Neural cell (in vitro differentiated cells): ENCODE measurements at regions not wholly inside any gene's neighbourhood (a gene's known extent, or its start where the extent isn't known, plus 50 kb on each side); places are given as distances from the start of the nearest gene placed in this dataset.

ENCODE experiments used
- H2AFZ ChIP-seq: fragments of 200-600, 300-800 bp; sonication (generic), shearing (Covaris generic); 2 replicates; pipeline ENCODE4 v1.6.0; 2014; ENCODE audit warnings: low read depth, mild to moderate bottlenecking, antibody characterized with exemption, low read length, moderate library complexity
- H3F3A ChIP-seq: fragments of 200-600 bp; shearing (Covaris generic); 2 replicates; pipeline ENCODE4 v1.6.1; 2016; ENCODE audit warnings: mild to moderate bottlenecking, moderate library complexity, mixed read lengths, antibody characterized with exemption, low read length; ENCODE audit not compliant: insufficient read depth, poor library complexity, severe bottlenecking
- H3K27ac ChIP-seq: fragments of 200-600, 300-800 bp; sonication (generic), shearing (Covaris generic); 2 replicates; pipeline ENCODE4 v1.5.1; 2014; ENCODE audit warnings: mild to moderate bottlenecking, low read length, moderate library complexity
- H3K27me3 ChIP-seq: fragments of 300-800, 200-600 bp; sonication (generic), shearing (Covaris generic); 2 replicates; pipeline ENCODE4 v1.6.0; 2014; ENCODE audit warnings: mild to moderate bottlenecking, low read depth, low read length, moderate library complexity; ENCODE audit not compliant: insufficient read depth
- H3K36me3 ChIP-seq: fragments of 300-800, 200-600 bp; sonication (generic), shearing (Covaris generic); 2 replicates; pipeline ENCODE4 v1.5.1; 2014; ENCODE audit warnings: mild to moderate bottlenecking, antibody characterized with exemption, low read length, moderate library complexity; ENCODE audit not compliant: insufficient read depth
- H3K4me2 ChIP-seq: fragments of 300-800, 200-600 bp; sonication (generic), shearing (Covaris generic); 2 replicates; pipeline ENCODE4 v1.6.0; 2014; ENCODE audit warnings: mild to moderate bottlenecking, low read length
- H3K4me3 ChIP-seq: fragments of 300-800, 200-600 bp; sonication (generic), shearing (Covaris generic); 2 replicates; pipeline ENCODE4 v1.5.1; 2014; ENCODE audit warnings: mild to moderate bottlenecking, low read length, moderate library complexity
- H3K79me2 ChIP-seq: fragments of 200-600 bp; shearing (Covaris generic); replicated peaks from 2 replicates; pipeline ENCODE4 v1.6.0; 2014; ENCODE audit warnings: mild to moderate bottlenecking, low read length, moderate library complexity; ENCODE audit not compliant: insufficient read depth
- H3K9ac ChIP-seq: fragments of 300-800, 200-600 bp; sonication (generic), shearing (Covaris generic); 2 replicates; pipeline ENCODE4 v1.6.1; 2016; ENCODE audit warnings: mild to moderate bottlenecking, low read length, mixed read lengths
- H3K9me2 ChIP-seq: fragments of 200-600 bp; shearing (Covaris generic); 2 replicates; pipeline ENCODE4 v1.6.1; 2016; ENCODE audit warnings: mild to moderate bottlenecking, low read length, mixed read lengths; ENCODE audit not compliant: insufficient read depth
- H3K9me3 ChIP-seq: fragments of 200-600, 300-800 bp; sonication (generic), shearing (Covaris generic); 2 replicates; pipeline ENCODE4 v1.6.1; 2016; ENCODE audit warnings: mild to moderate bottlenecking, mixed run types, low read length, moderate library complexity, mixed read lengths
- H4K20me1 ChIP-seq: fragments of 200-600 bp; shearing (Covaris generic); 2 replicates; pipeline ENCODE4 v1.6.1; 2016; ENCODE audit warnings: mild to moderate bottlenecking, mixed run types; ENCODE audit not compliant: insufficient read depth
- CTCF ChIP-seq: fragments of 450-650 bp; IDR thresholded peaks from 2 replicates; pipeline ENCODE4 v1.5.1; 2014; ENCODE audit warnings: antibody characterized with exemption, mild to moderate bottlenecking, moderate library complexity; ENCODE audit not compliant: poor library complexity, severe bottlenecking
- EP300 ChIP-seq: fragments of 450-650 bp; conservative IDR thresholded peaks from 2 replicates; pipeline ENCODE4 v1.6.1; 2014; ENCODE audit warnings: antibody characterized with exemption, mild to moderate bottlenecking, moderate library complexity; ENCODE audit not compliant: poor library complexity, severe bottlenecking
- EZH2 ChIP-seq: fragments of 200-600, 300-800 bp; shearing (Covaris generic), sonication (generic); IDR thresholded peaks from 2 replicates; pipeline ENCODE4 v1.6.1; 2014; ENCODE audit warnings: antibody characterized with exemption, low read length, borderline replicate concordance, mild to moderate bottlenecking; ENCODE audit not compliant: insufficient read depth, poor library complexity, severe bottlenecking
- MXI1 ChIP-seq: fragments of 450-650 bp; conservative IDR thresholded peaks from 2 replicates; pipeline ENCODE4 v1.6.1; 2014; ENCODE audit warnings: antibody characterized with exemption, mild to moderate bottlenecking; ENCODE audit not compliant: poor library complexity, severe bottlenecking
- POLR2AphosphoS5 ChIP-seq: IDR thresholded peaks from 2 replicates; pipeline ENCODE4 v1.6.1; 2012
- RAD21 ChIP-seq: fragments of 450-650 bp; conservative IDR thresholded peaks from 2 replicates; pipeline ENCODE4 v1.6.1; 2014; ENCODE audit warnings: antibody characterized with exemption, mild to moderate bottlenecking, moderate library complexity
- REST ChIP-seq: IDR thresholded peaks from 2 replicates; pipeline ENCODE4 v1.6.1; 2012; ENCODE audit warnings: borderline replicate concordance
- TAF1 ChIP-seq: IDR thresholded peaks from 2 replicates; pipeline ENCODE4 v1.6.1; 2012; ENCODE audit warnings: low read depth

GRCh38 chr18:29873211-29873610, 1169.3 kb downstream of the DSC3 start:
- no peaks in the 10 kb centered on the region for H3K36me3 ChIP-seq
- no peaks in the 10 kb centered on the region for H4K20me1 ChIP-seq
- H3K9me2 ChIP-seq, result no peaks in the 10 kb centered on the region
- H2AFZ ChIP-seq, result no peak overlapping the region
- H3K9me3 ChIP-seq, result no peaks in the 10 kb centered on the region
- no peak overlapping the region for H3K4me2 ChIP-seq
- no peaks in the 10 kb centered on the region for H3K79me2 ChIP-seq
- no peaks in the 10 kb centered on the region for H3K27me3 ChIP-seq
- H3K9ac ChIP-seq, result no peak overlapping the region
- H3K27ac ChIP-seq, result no peak overlapping the region
- no peak for TF ChIP-seq REST
- TF ChIP-seq MXI1, result no peak
- TF ChIP-seq EP300, result no peak
- no peak overlapping the region for H3K4me3 ChIP-seq
- no peaks in the 10 kb centered on the region for H3F3A ChIP-seq

- TF ChIP-seq EP300 (peak; percentile 35), RAD21 (no peak)
Observed at GRCh38 chr18:29871246-29871645, 1171.3 kb downstream of the DSC3 start.

GRCh38 chr18:29862824-29863223, 1179.7 kb downstream of the DSC3 start:
- Histone ChIP-seq H3K9me3 (no peaks in the 10 kb centered on the region), H3K27me3 (no peaks in the 10 kb centered on the region), H2AFZ (no peak overlapping the region), H3K36me3 (no peaks in the 10 kb centered on the region), H3K9me2 (no peaks in the 10 kb centered on the region), H3K4me3 (no peak overlapping the region), H3K9ac (no peak overlapping the region), H3K27ac (no peak overlapping the region), H4K20me1 (no peaks in the 10 kb centered on the region), H3F3A (no peaks in the 10 kb centered on the region), H3K4me2 (no peak overlapping the region), H3K79me2 (no peaks in the 10 kb centered on the region)
- TF ChIP-seq TAF1 (no peak), RAD21 (no peak), CTCF (no peak), POLR2AphosphoS5 (no peak), EP300 (no peak), EZH2 (no peak), REST (no peak)

More at GRCh38 chr18:29871246-29871645, 1171.3 kb downstream of the DSC3 start:
- H3K9me2 ChIP-seq, result no peaks in the 10 kb centered on the region
- no peaks in the 10 kb centered on the region for H3K36me3 ChIP-seq
- H3K9me3 ChIP-seq, result no peaks in the 10 kb centered on the region
- no peaks in the 10 kb centered on the region for H4K20me1 ChIP-seq
- peak overlapping the region; percentile 5 for H3K27ac ChIP-seq
- H3K79me2 ChIP-seq, result no peaks in the 10 kb centered on the region
- H3F3A ChIP-seq, result no peaks in the 10 kb centered on the region
- no peaks in the 10 kb centered on the region for H3K27me3 ChIP-seq
- H3K4me2 ChIP-seq, result peak overlapping the region; percentile 33
- H2AFZ ChIP-seq, result no peak overlapping the region
- H3K9ac ChIP-seq, result no peak overlapping the region
- no peak overlapping the region for H3K4me3 ChIP-seq
